Vagina (tissue), 2 donors: ENCODE measurements at regions not wholly inside any gene's neighbourhood (a gene's known extent, or its start where the extent isn't known, plus 50 kb on each side); places are given as distances from the start of the nearest gene placed in this dataset.

Experiments
- DNase-seq, 2 donors: peaks; one replicate each; pipeline ENCODE4 v3.0.0-alpha.2; 2017; ENCODE audit errors: extremely low spot score in 2 of 2
- H3K27ac ChIP-seq: fragments of 200-600 bp; sonication (generic); one replicate; pipeline ENCODE4 v1.5.1; 2019
- H3K27me3 ChIP-seq: fragments of 200-600 bp; sonication (generic); one replicate; pipeline ENCODE4 v1.5.1; 2019
- H3K36me3 ChIP-seq, 2 donors: fragments of 200-600 bp; sonication (generic); one replicate each; pipeline ENCODE4 v1.5.1; 2017 to 2019
- H3K4me1 ChIP-seq: fragments of 200-600 bp; sonication (generic); one replicate; pipeline ENCODE4 v1.5.1; 2019
- H3K4me3 ChIP-seq, 2 donors: fragments of 200-600 bp; sonication (generic); 1 replicate in 1 of 2; 2 replicates in 1 of 2; pipeline ENCODE4 v1.5.1; 2016 to 2019
- H3K9me3 ChIP-seq: fragments of 200-600 bp; sonication (generic); one replicate; pipeline ENCODE4 v1.5.1; 2019
- CTCF ChIP-seq, 3 experiments: fragments of 450-650 bp in 2 of 3; fragments of 200-600 bp in 1 of 3; sonication (generic) in 1 of 3; IDR thresholded peaks; one replicate each; pipeline ENCODE4 v1.5.1; 2017 to 2019; ENCODE audit warnings: antibody characterized with exemption in 3 of 3, mild to moderate bottlenecking in 2 of 3, moderate library complexity in 2 of 3
- POLR2A ChIP-seq, 2 donors: fragments of 450-650 bp; IDR thresholded peaks; one replicate each; pipeline ENCODE4 v1.6.1; 2017; ENCODE audit warnings: antibody characterized with exemption in 2 of 2, mild to moderate bottlenecking in 2 of 2, moderate library complexity in 2 of 2
- POLR2AphosphoS5 ChIP-seq, 2 donors: sonication (generic); formaldehyde crosslinking; IDR thresholded peaks; one replicate each; pipeline ENCODE4 v1.9.0; 2017; ENCODE audit warnings: antibody characterized with exemption in 2 of 2, mild to moderate bottlenecking in 2 of 2, low read depth in 1 of 2; ENCODE audit not compliant: insufficient read depth in 1 of 2
- intact Hi-C: fragments of 100-400 bp; cut with DNase I; formaldehyde crosslinking; loops from one replicate; pipeline ENCODE4 v1.15.1; 2023

GRCh38 chr1:172732427-172732826, 73.5 kb downstream of the FASLG start:
- DNase-seq, result no peak
- Histone ChIP-seq H3K36me3 (no peaks in the 10 kb centered on the region), H3K9me3 (peaks cover 3% of the 10 kb centered on the region), H3K4me1 (no peaks in the 10 kb centered on the region), H3K27me3 (no peaks in the 10 kb centered on the region), H3K27ac (no peak overlapping the region), H3K4me3 (no peak overlapping the region)
- no peak for TF ChIP-seq POLR2AphosphoS5 (IDR thresholded peaks at IDR 0.05; ENCODE audit: insufficient read depth in 1 of 2, low read depth in 1 of 2)
- no peak for TF ChIP-seq POLR2A (IDR thresholded peaks at IDR 0.05)
- TF ChIP-seq CTCF (IDR thresholded peaks at IDR 0.05), result no peak
- intact Hi-C loops, result no loop called here

GRCh38 chr1:172733815-172734214, 74.9 kb downstream of the FASLG start:
- TF ChIP-seq POLR2A (IDR thresholded peaks at IDR 0.05), result no peak
- no peak for TF ChIP-seq POLR2AphosphoS5 (IDR thresholded peaks at IDR 0.05; ENCODE audit: insufficient read depth in 1 of 2, low read depth in 1 of 2)
- TF ChIP-seq CTCF (IDR thresholded peaks at IDR 0.05), result no peak
- H3K9me3 ChIP-seq, result peaks cover 3% of the 10 kb centered on the region
- no peak for DNase-seq
- no peaks in the 10 kb centered on the region for H3K36me3 ChIP-seq
- no peak overlapping the region for H3K27ac ChIP-seq
- H3K4me3 ChIP-seq, result no peak overlapping the region
- intact Hi-C loops, result no loop called here
- no peaks in the 10 kb centered on the region for H3K27me3 ChIP-seq
- no peaks in the 10 kb centered on the region for H3K4me1 ChIP-seq

- Histone ChIP-seq H3K4me3 (no peak overlapping the region), H3K4me1 (no peaks in the 10 kb centered on the region), H3K27me3 (no peaks in the 10 kb centered on the region), H3K9me3 (no peaks in the 10 kb centered on the region), H3K27ac (no peak overlapping the region), H3K36me3 (no peaks in the 10 kb centered on the region)
- DNase-seq, result no peak
- no peak for TF ChIP-seq POLR2A (IDR thresholded peaks at IDR 0.05)
- TF ChIP-seq POLR2AphosphoS5 (IDR thresholded peaks at IDR 0.05; ENCODE audit: insufficient read depth in 1 of 2, low read depth in 1 of 2), result no peak
- no peak for TF ChIP-seq CTCF (IDR thresholded peaks at IDR 0.05)
- intact Hi-C loops, result no loop called here
These were observed 79.5 kb downstream of the FASLG start for GRCh38 chr1:172738389-172738788.

GRCh38 chr1:172742599-172743500, 83.9 kb downstream of the FASLG start:
- Histone ChIP-seq H3K27ac (no peak overlapping the region), H3K4me3 (no peak overlapping the region), H3K9me3 (no peaks in the 10 kb centered on the region), H3K36me3 (no peaks in the 10 kb centered on the region), H3K27me3 (no peaks in the 10 kb centered on the region), H3K4me1 (peaks cover 18% of the 10 kb centered on the region)
- no peak for DNase-seq
- peak; percentile 48 to 70 (median 57) for TF ChIP-seq CTCF (IDR thresholded peaks at IDR 0.05)
- no peak for TF ChIP-seq POLR2A (IDR thresholded peaks at IDR 0.05)
- TF ChIP-seq POLR2AphosphoS5 (IDR thresholded peaks at IDR 0.05; ENCODE audit: insufficient read depth in 1 of 2, low read depth in 1 of 2), result peak in 1 of 2 donors; percentile 15
- intact Hi-C loops, result loop anchor here (5.0 kb wide), 1 partner anchor 669 kb away; no protein-coding TSS in a partner anchor

GRCh38 chr1:172745014-172745413, 86.1 kb downstream of the FASLG start:
- Histone ChIP-seq H3K9me3 (no peaks in the 10 kb centered on the region), H3K36me3 (no peaks in the 10 kb centered on the region), H3K27ac (no peak overlapping the region), H3K4me3 (no peak overlapping the region), H3K4me1 (peaks cover 18% of the 10 kb centered on the region), H3K27me3 (no peaks in the 10 kb centered on the region)
- intact Hi-C loops, result loop anchor here (5.0 kb wide), 1 partner anchor 457 kb away; no protein-coding TSS in a partner anchor
- TF ChIP-seq CTCF (IDR thresholded peaks at IDR 0.05), result peak; percentile 28 to 70 (median 62)
- no peak for TF ChIP-seq POLR2AphosphoS5 (IDR thresholded peaks at IDR 0.05; ENCODE audit: insufficient read depth in 1 of 2, low read depth in 1 of 2)
- TF ChIP-seq POLR2A (IDR thresholded peaks at IDR 0.05), result no peak
- DNase-seq, result no peak
